Right forelimb (tissue), 1 donor: ENCODE measurements at regions not wholly inside any gene's neighbourhood (a gene's known extent, or its start where the extent isn't known, plus 50 kb on each side); places are given as distances from the start of the nearest gene placed in this dataset.
"Not testable (repeated sequence)": the region's sequence is repeated elsewhere in the genome, so short reads cannot be mapped to it uniquely, and the experiment has no call there.

ENCODE experiments used
- DNase-seq: peaks from one replicate; pipeline ENCODE4 v3.0.0-alpha.2; 2018

- DNase-seq = no peak
Measured at GRCh38 chr6:10343320-10343719, 71.6 kb downstream of the TFAP2A start.

GRCh38 chr6:10341605-10342004 lies 73.3 kb downstream of the TFAP2A start:
- no peak for DNase-seq

GRCh38 chr6:10338151-10338550 lies 76.7 kb downstream of the TFAP2A start:
- DNase-seq = no peak

GRCh38 chr6:10337376-10337775 lies 77.5 kb downstream of the TFAP2A start:
- DNase-seq = not testable (repeated sequence)

- no peak for DNase-seq
Measured at GRCh38 chr6:10332111-10332510, 82.8 kb downstream of the TFAP2A start.

- DNase-seq = no peak
Measured at GRCh38 chr6:10331334-10331968, 83.4 kb downstream of the TFAP2A start.

- DNase-seq = no peak
Measured at GRCh38 chr6:10330515-10330914, 84.4 kb downstream of the TFAP2A start.

- no peak for DNase-seq
Measured at GRCh38 chr6:10323018-10323417, 91.9 kb downstream of the TFAP2A start.

- no peak for DNase-seq
Measured at GRCh38 chr6:10320291-10320690, 94.6 kb downstream of the TFAP2A start.

GRCh38 chr6:10316373-10316721 lies 98.5 kb downstream of the TFAP2A start:
- DNase-seq = no peak

GRCh38 chr6:10315658-10316372 lies 99.1 kb downstream of the TFAP2A start:
- no peak for DNase-seq

GRCh38 chr6:10315034-10315433 lies 99.8 kb downstream of the TFAP2A start:
- no peak for DNase-seq

GRCh38 chr6:10314163-10314955 lies 100.5 kb downstream of the TFAP2A start:
- DNase-seq = no peak

- no peak for DNase-seq
Measured at GRCh38 chr6:10313799-10314162, 101.1 kb downstream of the TFAP2A start.

- DNase-seq = no peak
Measured at GRCh38 chr6:10312445-10312844, 102.4 kb downstream of the TFAP2A start.

GRCh38 chr6:10311546-10312405 lies 103.1 kb downstream of the TFAP2A start:
- DNase-seq = not testable (repeated sequence)

GRCh38 chr6:10310826-10311225 lies 104.0 kb downstream of the TFAP2A start:
- DNase-seq = no peak

GRCh38 chr6:10310330-10310653 lies 104.6 kb downstream of the TFAP2A start:
- no peak for DNase-seq

- DNase-seq = no peak
Measured at GRCh38 chr6:10309457-10310329, 105.2 kb downstream of the TFAP2A start.

- no peak for DNase-seq
Measured at GRCh38 chr6:10307476-10307875, 107.4 kb downstream of the TFAP2A start.

GRCh38 chr6:10307028-10307427 lies 107.8 kb downstream of the TFAP2A start:
- DNase-seq = no peak

GRCh38 chr6:10305790-10306415 lies 109.0 kb downstream of the TFAP2A start:
- no peak for DNase-seq
